Thymus (tissue), 11 donors: ENCODE measurements at regions not wholly inside any gene's neighbourhood (a gene's known extent, or its start where the extent isn't known, plus 50 kb on each side); places are given as distances from the start of the nearest gene placed in this dataset.

ENCODE experiments used
- DNase-seq, 9 donors: peaks; one replicate each; pipeline ENCODE4 v3.0.0-alpha.2; 2013; ENCODE audit warnings: low spot score in 9 of 9, low read depth in 6 of 9, missing footprints in 1 of 9
- H3K27ac ChIP-seq, 2 donors: one replicate each; pipeline ENCODE4 v1.5.1; 2013; ENCODE audit warnings: control low read depth in 1 of 2, low read depth in 1 of 2, low read length in 1 of 2, mild to moderate bottlenecking in 1 of 2, moderate library complexity in 1 of 2
- H3K27me3 ChIP-seq, 2 donors: one replicate each; pipeline ENCODE4 v1.5.1; 2013; ENCODE audit warnings: low read length in 1 of 2; ENCODE audit not compliant: control insufficient read depth in 2 of 2, insufficient read depth in 1 of 2
- H3K36me3 ChIP-seq, 2 donors: one replicate each; pipeline ENCODE4 v1.5.1; 2013; ENCODE audit warnings: low read length in 1 of 2, mild to moderate bottlenecking in 1 of 2, moderate library complexity in 1 of 2; ENCODE audit not compliant: control insufficient read depth in 2 of 2, insufficient read depth in 2 of 2
- H3K4me1 ChIP-seq, 2 donors: one replicate each; pipeline ENCODE4 v1.5.1; 2013; ENCODE audit warnings: low read length in 2 of 2; ENCODE audit not compliant: control insufficient read depth in 2 of 2, insufficient read depth in 2 of 2
- H3K4me3 ChIP-seq, 2 donors: one replicate each; pipeline ENCODE4 v1.5.1; 2013; ENCODE audit warnings: low read length in 2 of 2, control low read depth in 1 of 2, mild to moderate bottlenecking in 1 of 2
- H3K9me3 ChIP-seq, 2 donors: one replicate each; pipeline ENCODE4 v1.5.1; 2013; ENCODE audit warnings: low read length in 1 of 2, mild to moderate bottlenecking in 1 of 2; ENCODE audit not compliant: control insufficient read depth in 2 of 2, insufficient read depth in 1 of 2
- WGBS: extraction: QIAGEN DNeasy Blood & Tissue Kit; methylation state at CpG from one replicate; pipeline ENCODE4 v1.1.7; 2013; 5-methylcytosine and 5-hydroxymethylcytosine counted together
- donor health status: healthy.

DNA sequence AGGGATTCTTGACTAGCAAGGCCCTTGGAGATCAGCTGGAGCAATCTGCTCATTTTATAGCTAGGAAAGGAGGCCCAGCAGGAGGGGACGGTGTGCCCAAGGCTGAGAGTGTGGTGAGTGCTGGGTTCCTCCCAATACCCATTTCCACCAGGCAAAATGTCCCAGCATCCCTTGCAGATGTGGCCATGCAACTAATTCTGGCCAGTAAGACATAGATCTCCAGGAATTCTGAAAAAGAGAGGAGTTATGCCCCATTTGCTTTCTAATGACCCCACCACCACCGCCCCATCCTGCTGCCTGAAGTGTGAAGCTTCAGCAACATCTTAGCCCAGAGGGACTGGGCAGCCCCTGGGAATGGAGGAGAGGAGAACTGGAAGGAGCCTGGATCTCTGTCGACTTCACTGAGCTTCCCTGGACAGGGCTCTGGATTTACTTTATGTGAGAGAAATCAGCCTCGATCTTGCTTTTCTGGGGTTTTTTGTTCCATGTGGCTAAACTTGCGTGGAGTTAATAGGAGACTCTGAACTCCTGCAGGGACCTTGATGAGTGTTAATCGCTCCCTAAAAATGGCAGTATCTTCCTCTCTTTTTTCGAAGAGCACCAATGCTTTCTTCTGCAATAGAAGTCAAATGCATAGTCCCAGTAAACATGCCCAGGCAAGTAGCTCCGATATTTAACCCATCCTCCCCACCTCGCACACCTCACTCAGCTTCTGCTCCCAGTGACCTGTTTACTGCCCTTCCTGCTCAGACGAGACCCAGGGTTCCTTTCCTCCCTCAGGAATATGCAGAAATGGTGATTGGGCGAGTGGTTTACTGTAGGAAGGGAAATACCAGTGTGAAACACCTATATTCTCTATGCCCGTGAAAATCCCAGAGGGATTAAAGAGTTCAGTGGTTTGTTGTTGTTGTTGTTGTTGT is 127.5 kb upstream of the GPR26 start:
- 64% methylated on average over 12 of the region's 12 CpGs for WGBS
- H3K4me3 ChIP-seq = no peak overlapping the region
- no peaks in the 10 kb centered on the region for H3K36me3 ChIP-seq
- H3K9me3 ChIP-seq = no peaks in the 10 kb centered on the region
- H3K27me3 ChIP-seq = peaks cover 2 to 6% of the 10 kb centered on the region in 2 donors
- no peak overlapping the region for H3K27ac ChIP-seq
- H3K4me1 ChIP-seq = no peaks in the 10 kb centered on the region
- DNase-seq = no peak

DNA sequence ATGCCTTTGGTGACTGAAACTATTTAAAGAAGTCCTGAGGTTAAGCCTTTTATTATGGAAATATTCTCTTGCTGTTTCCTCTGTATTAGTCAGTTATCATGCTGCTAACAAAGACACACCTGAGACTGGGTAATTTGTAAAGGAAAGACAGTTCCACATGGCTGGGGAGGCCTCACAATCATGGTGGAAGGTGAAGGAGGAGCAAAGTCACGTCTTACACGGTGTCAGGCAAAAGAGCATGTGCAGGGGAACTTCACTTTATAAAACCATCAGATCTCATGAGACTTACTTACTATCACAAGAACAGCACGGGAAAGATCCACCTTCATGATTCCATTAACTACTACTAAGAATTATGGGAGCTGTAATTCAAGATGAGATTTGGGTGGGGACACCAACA is 121.2 kb upstream of the GPR26 start:
- Histone ChIP-seq H3K36me3 (no peaks in the 10 kb centered on the region), H3K4me3 (no peak overlapping the region), H3K27me3 (no peaks in the 10 kb centered on the region), H3K9me3 (no peaks in the 10 kb centered on the region), H3K4me1 (no peaks in the 10 kb centered on the region), H3K27ac (no peak overlapping the region)
- DNase-seq = no peak
- WGBS = 96% methylated on average over 3 of the region's 3 CpGs

GRCh38 chr10:123548770-123549169 is 117.4 kb upstream of the GPR26 start:
- WGBS = 92% methylated on average over 2 of the region's 2 CpGs
- Histone ChIP-seq H3K27ac (no peak overlapping the region), H3K27me3 (peaks cover 2 to 3% of the 10 kb centered on the region in 2 donors), H3K36me3 (no peaks in the 10 kb centered on the region), H3K4me1 (no peaks in the 10 kb centered on the region), H3K4me3 (no peak overlapping the region), H3K9me3 (no peaks in the 10 kb centered on the region)
- no peak for DNase-seq

GRCh38 chr10:123549761-123550454 is 116.2 kb upstream of the GPR26 start:
- DNase-seq = no peak
- no peak overlapping the region for H3K27ac ChIP-seq
- H3K27me3 ChIP-seq = peaks cover 3 to 4% of the 10 kb centered on the region in 2 donors
- H3K4me1 ChIP-seq = no peaks in the 10 kb centered on the region
- H3K9me3 ChIP-seq = no peaks in the 10 kb centered on the region
- WGBS = 90% methylated on average over 7 of the region's 7 CpGs
- H3K36me3 ChIP-seq = no peaks in the 10 kb centered on the region
- H3K4me3 ChIP-seq = no peak overlapping the region

DNA sequence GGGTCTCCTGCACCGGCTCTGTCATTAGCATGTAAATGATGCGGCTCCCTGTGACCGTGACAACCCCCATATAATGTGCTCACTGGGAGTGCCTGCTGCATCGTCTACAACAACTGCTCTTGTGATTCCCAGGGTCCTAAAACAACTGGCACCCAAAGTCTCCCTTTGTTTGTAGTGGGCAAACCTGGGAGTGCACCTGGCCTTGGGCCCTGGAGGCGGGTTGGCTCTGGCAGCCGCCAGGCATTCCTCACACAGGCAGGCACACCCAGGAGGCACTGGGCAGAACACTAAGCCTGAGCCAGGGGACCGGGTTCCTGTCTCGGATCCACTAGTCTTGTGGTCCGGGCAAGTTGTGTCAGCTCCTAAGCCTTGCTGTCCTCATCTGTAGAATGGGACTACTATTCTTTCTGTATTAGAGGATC is 115.5 kb upstream of the GPR26 start:
- Histone ChIP-seq H3K9me3 (no peaks in the 10 kb centered on the region), H3K36me3 (no peaks in the 10 kb centered on the region), H3K27ac (no peak overlapping the region), H3K4me3 (no peak overlapping the region), H3K4me1 (no peaks in the 10 kb centered on the region), H3K27me3 (peaks cover 3 to 4% of the 10 kb centered on the region in 2 donors)
- 56% methylated on average over 9 of the region's 9 CpGs for WGBS
- DNase-seq = no peak

DNA sequence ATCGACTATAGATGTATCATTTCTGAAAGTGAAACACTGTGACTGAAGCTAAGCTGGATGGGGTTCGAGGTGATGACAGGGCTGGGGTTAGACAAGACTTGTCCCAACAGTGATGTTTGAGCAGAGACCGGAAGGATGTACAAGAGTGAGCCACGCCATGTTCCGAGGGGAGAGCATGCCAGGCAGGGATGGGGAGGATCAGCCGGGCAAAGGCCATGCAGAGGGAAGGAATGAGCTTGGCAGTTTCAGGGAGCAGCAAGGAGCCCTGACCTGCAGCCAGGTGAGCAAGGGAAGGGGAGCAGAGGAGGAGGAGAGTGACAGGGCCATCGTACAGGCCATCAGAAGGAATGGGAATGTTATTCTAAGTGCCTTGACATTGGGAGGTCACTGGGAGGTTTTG is 114.9 kb upstream of the GPR26 start:
- no peaks in the 10 kb centered on the region for H3K4me1 ChIP-seq
- WGBS = 90% methylated on average over 7 of the region's 7 CpGs
- no peak for DNase-seq
- no peak overlapping the region for H3K27ac ChIP-seq
- no peaks in the 10 kb centered on the region for H3K9me3 ChIP-seq
- H3K4me3 ChIP-seq = no peak overlapping the region
- H3K27me3 ChIP-seq = peaks cover 3 to 4% of the 10 kb centered on the region in 2 donors
- H3K36me3 ChIP-seq = no peaks in the 10 kb centered on the region

- no peaks in the 10 kb centered on the region for H3K9me3 ChIP-seq
- H3K27ac ChIP-seq = no peak overlapping the region
- H3K4me1 ChIP-seq = no peaks in the 10 kb centered on the region
- no peak overlapping the region for H3K4me3 ChIP-seq
- 90% methylated on average over 11 of the region's 11 CpGs for WGBS
- H3K27me3 ChIP-seq = peaks cover 3 to 6% of the 10 kb centered on the region in 2 donors
- H3K36me3 ChIP-seq = no peaks in the 10 kb centered on the region
- no peak for DNase-seq
These were observed 113.2 kb upstream of the GPR26 start for GRCh38 chr10:123552760-123553554.

DNA sequence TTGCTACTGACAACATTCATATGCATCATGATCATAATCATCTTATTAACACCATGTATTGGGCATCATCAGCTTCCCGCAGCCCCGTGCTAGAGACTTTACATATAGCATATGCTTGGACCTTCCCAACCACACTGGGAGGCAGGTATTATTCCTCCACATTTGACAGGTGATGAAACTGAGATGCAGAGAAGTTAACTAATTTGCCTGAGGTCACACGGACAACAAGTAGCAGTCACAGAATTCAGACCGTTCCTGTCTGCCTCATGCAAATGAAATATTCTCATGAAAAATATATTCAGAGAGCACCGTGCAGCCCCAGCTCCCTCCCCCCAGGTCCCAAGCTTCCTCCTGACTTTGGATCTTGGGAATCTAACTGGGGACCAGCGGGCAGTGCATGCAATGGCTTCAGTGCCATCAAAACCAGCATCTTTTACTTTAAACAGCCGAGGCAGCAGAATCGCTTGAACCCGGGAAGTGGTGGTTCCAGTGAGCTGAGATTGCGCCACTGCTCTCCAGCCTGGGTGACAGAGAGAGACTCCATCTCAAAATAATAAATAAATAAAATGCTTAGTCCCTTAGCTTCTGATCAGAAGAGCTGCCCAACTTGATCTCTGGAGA is 112.2 kb upstream of the GPR26 start:
- peaks cover 3 to 10% of the 10 kb centered on the region in 2 donors for H3K27me3 ChIP-seq
- no peaks in the 10 kb centered on the region for H3K4me1 ChIP-seq
- DNase-seq = no peak
- H3K4me3 ChIP-seq = no peak overlapping the region
- H3K9me3 ChIP-seq = no peaks in the 10 kb centered on the region
- H3K27ac ChIP-seq = no peak overlapping the region
- no peaks in the 10 kb centered on the region for H3K36me3 ChIP-seq
- 90% methylated on average over 10 of the region's 10 CpGs for WGBS
